ENCODE measurements at regions not wholly inside any gene's neighbourhood (a gene's known extent, or its start where the extent isn't known, plus 50 kb on each side); places are given as distances from the start of the nearest gene placed in this dataset.

DNA sequence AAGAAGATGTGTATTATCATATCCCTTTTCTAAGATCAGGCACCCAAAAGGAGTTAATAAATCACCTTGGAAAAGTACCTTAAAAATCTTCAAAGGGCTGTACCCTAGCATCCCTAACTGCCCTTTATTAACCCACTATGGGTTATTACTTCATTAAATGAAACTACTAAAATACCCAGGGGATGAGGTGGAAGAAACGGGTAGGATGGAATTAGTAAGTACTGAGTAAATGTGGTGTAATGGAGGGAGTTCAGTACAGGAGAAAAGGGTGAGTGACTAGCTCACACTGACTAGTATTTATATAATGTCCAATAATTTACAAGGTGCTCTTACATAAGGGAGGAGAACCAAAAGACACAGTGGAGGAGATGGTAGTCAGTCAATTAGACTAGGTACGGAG lies 51.0 kb upstream of the RASGEF1B start:
- no peak for DNase-seq

DNA sequence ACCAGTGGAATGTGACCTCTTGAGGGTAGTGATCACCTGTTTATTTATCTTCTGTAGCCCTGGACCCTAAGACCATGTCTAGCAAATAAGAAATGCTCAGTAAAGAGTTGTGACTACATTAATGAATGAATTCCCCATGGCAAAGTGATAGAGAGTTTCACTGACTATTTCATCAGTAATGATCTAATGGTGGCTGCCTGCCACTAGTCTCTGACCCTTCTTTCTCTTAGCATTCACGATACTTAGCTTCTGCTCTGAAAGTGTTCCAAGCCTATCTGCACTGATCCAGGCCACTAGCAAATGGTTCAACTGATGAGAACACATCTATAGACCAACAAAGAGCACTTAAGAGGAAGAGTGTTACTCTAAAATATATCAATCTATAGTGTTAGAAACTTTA lies 50.0 kb upstream of the RASGEF1B start:
- DNase-seq = no peak

Data from NCI-H2081 (cell line).